IPS-15b (cell line): ENCODE measurements at regions not wholly inside any gene's neighbourhood (a gene's known extent, or its start where the extent isn't known, plus 50 kb on each side); places are given as distances from the start of the nearest gene placed in this dataset.

Source experiments
- H3K27me3 ChIP-seq: one replicate; pipeline ENCODE4 v1.6.1; 2013; ENCODE audit warnings: low read length; ENCODE audit not compliant: control insufficient read depth, insufficient read depth
- H3K36me3 ChIP-seq: one replicate; pipeline ENCODE4 v1.6.1; 2013; ENCODE audit warnings: low read length; ENCODE audit not compliant: control insufficient read depth, insufficient read depth
- H3K4me1 ChIP-seq: one replicate; pipeline ENCODE4 v1.6.1; 2013; ENCODE audit warnings: mild to moderate bottlenecking, low read length; ENCODE audit not compliant: control insufficient read depth, insufficient read depth
- H3K4me3 ChIP-seq: one replicate; pipeline ENCODE4 v1.5.1; 2013; ENCODE audit warnings: low read depth, low read length
- H3K9ac ChIP-seq: one replicate; pipeline ENCODE4 v1.6.1; 2013; ENCODE audit warnings: low read depth, mild to moderate bottlenecking, low read length
- H3K9me3 ChIP-seq: one replicate; pipeline ENCODE4 v1.6.1; 2013; ENCODE audit warnings: mild to moderate bottlenecking, low read length; ENCODE audit not compliant: control insufficient read depth, insufficient read depth

- no peak overlapping the region for H3K4me3 ChIP-seq
- H3K4me1 ChIP-seq = no peaks in the 10 kb centered on the region
- H3K36me3 ChIP-seq = no peaks in the 10 kb centered on the region
- H3K9ac ChIP-seq = no peak overlapping the region
- no peaks in the 10 kb centered on the region for H3K27me3 ChIP-seq
- H3K9me3 ChIP-seq = no peaks in the 10 kb centered on the region
These were observed 1022.2 kb upstream of the PIK3C3 start for GRCh38 chr18:40932862-40933261.

GRCh38 chr18:40930211-40930882 lies 1024.7 kb upstream of the PIK3C3 start:
- Histone ChIP-seq H3K9me3 (no peaks in the 10 kb centered on the region), H3K4me3 (no peak overlapping the region), H3K4me1 (no peaks in the 10 kb centered on the region), H3K27me3 (no peaks in the 10 kb centered on the region), H3K36me3 (no peaks in the 10 kb centered on the region), H3K9ac (no peak overlapping the region)

- Histone ChIP-seq H3K4me1 (no peaks in the 10 kb centered on the region), H3K4me3 (no peak overlapping the region), H3K9me3 (no peaks in the 10 kb centered on the region), H3K36me3 (no peaks in the 10 kb centered on the region), H3K9ac (no peak overlapping the region), H3K27me3 (no peaks in the 10 kb centered on the region)
These were observed 1025.6 kb upstream of the PIK3C3 start for GRCh38 chr18:40929399-40929798.

GRCh38 chr18:40926679-40927078 lies 1028.4 kb upstream of the PIK3C3 start:
- Histone ChIP-seq H3K9me3 (no peaks in the 10 kb centered on the region), H3K4me1 (no peaks in the 10 kb centered on the region), H3K27me3 (no peaks in the 10 kb centered on the region), H3K36me3 (no peaks in the 10 kb centered on the region), H3K4me3 (no peak overlapping the region), H3K9ac (no peak overlapping the region)

- Histone ChIP-seq H3K27me3 (no peaks in the 10 kb centered on the region), H3K4me3 (no peak overlapping the region), H3K4me1 (no peaks in the 10 kb centered on the region), H3K9me3 (no peaks in the 10 kb centered on the region), H3K9ac (no peak overlapping the region), H3K36me3 (no peaks in the 10 kb centered on the region)
These were observed 1029.9 kb upstream of the PIK3C3 start for GRCh38 chr18:40925071-40925541.

GRCh38 chr18:40921845-40922629 lies 1033.0 kb upstream of the PIK3C3 start:
- Histone ChIP-seq H3K9ac (no peak overlapping the region), H3K4me3 (no peak overlapping the region), H3K9me3 (no peaks in the 10 kb centered on the region), H3K4me1 (no peaks in the 10 kb centered on the region), H3K27me3 (no peaks in the 10 kb centered on the region), H3K36me3 (no peaks in the 10 kb centered on the region)

GRCh38 chr18:40917056-40917455 lies 1038.0 kb upstream of the PIK3C3 start:
- Histone ChIP-seq H3K4me1 (no peaks in the 10 kb centered on the region), H3K9me3 (no peaks in the 10 kb centered on the region), H3K27me3 (no peaks in the 10 kb centered on the region), H3K4me3 (no peak overlapping the region), H3K9ac (no peak overlapping the region), H3K36me3 (no peaks in the 10 kb centered on the region)

GRCh38 chr18:40915724-40916123 lies 1039.3 kb upstream of the PIK3C3 start:
- no peaks in the 10 kb centered on the region for H3K36me3 ChIP-seq
- H3K4me1 ChIP-seq = no peaks in the 10 kb centered on the region
- H3K9ac ChIP-seq = no peak overlapping the region
- no peaks in the 10 kb centered on the region for H3K9me3 ChIP-seq
- no peak overlapping the region for H3K4me3 ChIP-seq
- H3K27me3 ChIP-seq = no peaks in the 10 kb centered on the region

GRCh38 chr18:40911582-40912254 lies 1043.3 kb upstream of the PIK3C3 start:
- no peaks in the 10 kb centered on the region for H3K27me3 ChIP-seq
- H3K9me3 ChIP-seq = no peaks in the 10 kb centered on the region

GRCh38 chr18:40911041-40911440 lies 1044.0 kb upstream of the PIK3C3 start:
- H3K36me3 ChIP-seq = no peaks in the 10 kb centered on the region
- no peak overlapping the region for H3K4me3 ChIP-seq
- H3K9ac ChIP-seq = no peak overlapping the region
- no peaks in the 10 kb centered on the region for H3K27me3 ChIP-seq
- H3K9me3 ChIP-seq = no peaks in the 10 kb centered on the region
- no peaks in the 10 kb centered on the region for H3K4me1 ChIP-seq

More at GRCh38 chr18:40911582-40912254, 1043.3 kb upstream of the PIK3C3 start:
- Histone ChIP-seq H3K4me1 (no peaks in the 10 kb centered on the region), H3K4me3 (no peak overlapping the region), H3K9ac (no peak overlapping the region), H3K36me3 (no peaks in the 10 kb centered on the region)

- H3K4me1 ChIP-seq = peaks cover 6% of the 10 kb centered on the region
- H3K36me3 ChIP-seq = no peaks in the 10 kb centered on the region
- H3K4me3 ChIP-seq = no peak overlapping the region
- H3K27me3 ChIP-seq = no peaks in the 10 kb centered on the region
- H3K9ac ChIP-seq = no peak overlapping the region
- no peaks in the 10 kb centered on the region for H3K9me3 ChIP-seq
These were observed 1047.2 kb upstream of the PIK3C3 start for GRCh38 chr18:40907842-40908241.
